K562 (cell line): ENCODE measurements at regions not wholly inside any gene's neighbourhood (a gene's known extent, or its start where the extent isn't known, plus 50 kb on each side); places are given as distances from the start of the nearest gene placed in this dataset.

ENCODE experiments used
- ATAC-seq: fragments of 200-7000 bp; cut with Tn5 transposase; 3 replicates; pipeline ENCODE4 v1.9.1; 2020; ENCODE audit warnings: moderate library complexity
- BruUV-seq: library from RNA; stranded (reverse); fragments of 400-500 nt; replicated peaks from 2 replicates; lab custom pipeline; 2021; lab: Mats Ljungman, UMichigan
- CTCF ChIA-PET: fragments of 300-600 bp; formaldehyde crosslinking; extraction: SDS; loops from one replicate; lab custom pipeline; 2021; ENCODE audit warnings: low intra/inter-chr PET ratio; lab: Yijun Ruan, JAX
- POLR2A ChIA-PET: fragments of 300-600, 350-650 bp; sonication (Branson Sonifier 250); formaldehyde crosslinking; extraction: SDS; loops from one replicate; lab custom pipeline; 2021; ENCODE audit warnings: antibody characterized with exemption, inconsistent platforms; lab: Yijun Ruan, JAX
- DNase-seq, 4 experiments: peaks; one replicate each; pipeline versions ENCODE4 v3.0.0 to v3.0.0-alpha.2; 2011 to 2018; ENCODE audit warnings: low spot score in 3 of 4, mixed read lengths in 3 of 4; ENCODE audit errors: extremely low read depth in 1 of 4
- FAIRE-seq: peaks from 2 replicates; lab custom pipeline; 2011; peaks lifted over from hg19 to GRCh38; lab: Jason Lieb, UNC
- H2AFZ ChIP-seq: 2 replicates; pipeline ENCODE4 v1.6.0; 2011; ENCODE audit warnings: low read depth, low read length, control low read depth, inconsistent platforms
- H3K27ac ChIP-seq: fragments of 200-600 bp; 3 replicates; pipeline ENCODE4 v1.8.0; 2011; ENCODE audit warnings: low read depth, mild to moderate bottlenecking, control low read depth, inconsistent platforms, low read length, moderate library complexity, mixed read lengths; ENCODE audit errors: extremely low read depth
- H3K27me3 ChIP-seq, 2 experiments: fragments of 300-600 bp in 1 of 2; 2 replicates in 1 of 2; 3 replicates in 1 of 2; pipeline versions ENCODE4 v1.6.0 to v1.8.0; 2011; ENCODE audit warnings: inconsistent platforms in 2 of 2, low read length in 2 of 2, mild to moderate bottlenecking in 1 of 2, mixed read lengths in 1 of 2, moderate library complexity in 1 of 2; ENCODE audit not compliant: control insufficient read depth in 2 of 2, insufficient read depth in 2 of 2
- H3K36me3 ChIP-seq: fragments of 300-600 bp; 3 replicates; pipeline ENCODE4 v1.8.0; 2011; ENCODE audit warnings: mild to moderate bottlenecking, low read length, inconsistent platforms; ENCODE audit not compliant: control insufficient read depth, insufficient read depth
- H3K4me1 ChIP-seq, 2 experiments: fragments of 200-600 bp in 1 of 2; replicated peaks in 1 of 2; 2 replicates in 1 of 2; 3 replicates in 1 of 2; pipeline versions ENCODE4 v1.5.1 to v1.8.0; 2011; ENCODE audit warnings: inconsistent platforms in 2 of 2, low read length in 2 of 2, mild to moderate bottlenecking in 1 of 2, mixed read lengths in 1 of 2, moderate library complexity in 1 of 2; ENCODE audit not compliant: control insufficient read depth in 2 of 2, insufficient read depth in 2 of 2
- H3K4me2 ChIP-seq: 2 replicates; pipeline ENCODE4 v1.6.1; 2011; ENCODE audit warnings: low read length, control low read depth, inconsistent platforms, mixed read lengths; ENCODE audit not compliant: insufficient read depth
- H3K4me3 ChIP-seq: fragments of 200-600 bp; sonication (generic), shearing (Covaris generic); 2 replicates; pipeline ENCODE4 v1.5.1; 2016; ENCODE audit warnings: control low read depth, inconsistent platforms
- H3K79me2 ChIP-seq: fragments of 200-600 bp; 3 replicates; pipeline ENCODE4 v1.8.0; 2011; ENCODE audit warnings: low read length, inconsistent platforms; ENCODE audit not compliant: control insufficient read depth, insufficient read depth
- H3K9ac ChIP-seq, 2 experiments: 2 replicates each; pipeline versions ENCODE4 v1.6.0 to v1.6.1; 2011; ENCODE audit warnings: low read depth in 2 of 2, low read length in 2 of 2, control low read depth in 1 of 2, inconsistent platforms in 1 of 2, mild to moderate bottlenecking in 1 of 2, mixed read lengths in 1 of 2; ENCODE audit not compliant: insufficient read depth in 1 of 2
- H3K9me1 ChIP-seq: one replicate; pipeline ENCODE4 v1.6.0; 2011; ENCODE audit warnings: inconsistent platforms, mild to moderate bottlenecking, low read length, moderate library complexity; ENCODE audit not compliant: control insufficient read depth, insufficient read depth
- H3K9me3 ChIP-seq: replicated peaks from 2 replicates; pipeline ENCODE4 v1.5.1; 2011; ENCODE audit warnings: low read depth, low read length, inconsistent platforms; ENCODE audit not compliant: control insufficient read depth, insufficient read depth
- H4K20me1 ChIP-seq: replicated peaks from 2 replicates; pipeline ENCODE4 v1.6.1; 2011; ENCODE audit warnings: low read length, inconsistent platforms, mixed read lengths; ENCODE audit not compliant: control insufficient read depth, insufficient read depth
- C11orf30 ChIP-seq: fragments of 450-650 bp; IDR thresholded peaks from 2 replicates; pipeline ENCODE4 v1.6.1; 2016; ENCODE audit warnings: low read depth, mild to moderate bottlenecking
- GTF2E2 ChIP-seq: fragments of 200-800 bp; sonication (Bioruptor generic); IDR thresholded peaks from 2 replicates; pipeline ENCODE4 v1.6.1; 2016; ENCODE audit warnings: missing genetic modification characterization, missing compliant biosample characterization
- MAFG ChIP-seq: fragments of 450-650 bp; conservative IDR thresholded peaks from 2 replicates; pipeline ENCODE4 v1.6.1; 2016; ENCODE audit warnings: missing genetic modification characterization, missing compliant biosample characterization
- NFIX ChIP-seq: fragments of 250-450 bp; sonication (Bioruptor Pico); IDR thresholded peaks from 2 replicates; pipeline ENCODE4 v1.4.0; 2020; ENCODE audit warnings: low read depth, mild to moderate bottlenecking, moderate library complexity
- SNIP1 ChIP-seq: fragments of 450-650 bp; IDR thresholded peaks from 2 replicates; pipeline ENCODE4 v1.7.1; 2017; ENCODE audit warnings: low read depth, mild to moderate bottlenecking
- TGIF2 ChIP-seq: sonication (generic); formaldehyde crosslinking; IDR thresholded peaks from 2 replicates; pipeline ENCODE4 v1.8.1; 2022; ENCODE audit warnings: mild to moderate bottlenecking, missing genetic modification reagents, moderate library complexity
- TOE1 ChIP-seq, 2 experiments: fragments of 450-650 bp in 1 of 2; sonication (generic) in 1 of 2; formaldehyde crosslinking in 1 of 2; IDR thresholded peaks; 2 replicates each; pipeline versions ENCODE4 v1.7.1 to v1.8.0; 2016 to 2022; ENCODE audit warnings: borderline replicate concordance in 2 of 2, mild to moderate bottlenecking in 2 of 2, antibody characterized with exemption in 1 of 2, inconsistent platforms in 1 of 2, low read depth in 1 of 2, missing genetic modification reagents in 1 of 2, moderate library complexity in 1 of 2
- ZNF224 ChIP-seq: sonication (generic); formaldehyde crosslinking; IDR thresholded peaks from 2 replicates; pipeline ENCODE4 v1.8.0; 2022; ENCODE audit warnings: mild to moderate bottlenecking, missing genetic modification reagents
- ZNF3 ChIP-seq: fragments of 250-450 bp; sonication (Bioruptor Pico); IDR thresholded peaks from 2 replicates; pipeline ENCODE4 v1.5.0; 2021; ENCODE audit warnings: mild to moderate bottlenecking, moderate library complexity
- ZNF311 ChIP-seq: fragments of 250-450 bp; sonication (Bioruptor Pico); IDR thresholded peaks from 2 replicates; pipeline ENCODE4 v1.4.0; 2020; ENCODE audit warnings: mild to moderate bottlenecking, moderate library complexity
- ZNF316 ChIP-seq: fragments of 450-650 bp; IDR thresholded peaks from 2 replicates; pipeline ENCODE4 v1.6.1; 2016
- ZNF699 ChIP-seq: fragments of 250-450 bp; sonication (Bioruptor Pico); IDR thresholded peaks from 2 replicates; pipeline ENCODE4 v1.8.0; 2021; ENCODE audit warnings: mild to moderate bottlenecking, moderate library complexity; ENCODE audit not compliant: insufficient replicate concordance
- in situ Hi-C: fragments of 300-500 bp; cut with MboI; formaldehyde crosslinking; loops from 4 replicates; pipeline ENCODE4 v1.15.0; 2018; ENCODE audit warnings: inconsistent platforms, mixed read lengths
- intact Hi-C: fragments of 100-400 bp; cut with micrococcal nuclease; formaldehyde crosslinking; loops from 2 replicates; pipeline ENCODE4 v1.14.2; 2022
- TF ChIP-seq, protein P1 (sequence below): fragments of 450-650 bp; IDR thresholded peaks from 2 replicates; pipeline ENCODE4 v1.6.1; 2017; ENCODE audit warnings: antibody characterized with exemption
- TF ChIP-seq, protein P2 (sequence below), 2 experiments: IDR thresholded peaks; 2 replicates each; pipeline ENCODE4 v1.6.1; 2012; ENCODE audit warnings: improper control_type of control experiment in 2 of 2, low read depth in 2 of 2, low read length in 2 of 2, borderline replicate concordance in 1 of 2
- TF ChIP-seq, protein P3 (sequence below): fragments of 250-450 bp; sonication (Bioruptor Pico); IDR thresholded peaks from 2 replicates; pipeline ENCODE4 v1.5.1; 2021; ENCODE audit warnings: mild to moderate bottlenecking

DNA sequence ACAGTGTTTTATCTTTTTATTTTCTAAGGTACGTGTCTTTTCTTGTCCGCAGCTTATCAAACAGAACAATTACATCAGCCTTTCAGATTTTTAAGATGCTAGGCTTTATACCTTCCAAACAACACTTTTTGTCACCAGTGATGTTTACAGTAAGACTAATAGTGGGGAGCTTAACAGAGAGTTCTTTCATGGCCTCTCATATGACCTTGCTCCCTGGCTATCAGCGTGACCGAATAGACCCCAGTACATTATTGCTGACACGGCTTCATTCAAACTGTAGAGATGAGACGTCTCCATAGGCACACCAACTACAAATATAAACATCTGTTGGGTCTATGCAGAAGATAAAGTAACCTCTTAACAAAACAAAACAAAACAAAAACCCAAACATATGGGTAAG is 477.6 kb upstream of the KCNMB2 start (continued):
- TF ChIP-seq ZNF311 (no peak), ZNF316 (peak; percentile 38; the same call in 1 of the 2 replicates), MAFG (tag) (peak; percentile 28; the same call in 1 of the 2 replicates), C11orf30 (peak; percentile 58; the same call in 1 of the 2 replicates)
- TF ChIP-seq, protein P1, sequence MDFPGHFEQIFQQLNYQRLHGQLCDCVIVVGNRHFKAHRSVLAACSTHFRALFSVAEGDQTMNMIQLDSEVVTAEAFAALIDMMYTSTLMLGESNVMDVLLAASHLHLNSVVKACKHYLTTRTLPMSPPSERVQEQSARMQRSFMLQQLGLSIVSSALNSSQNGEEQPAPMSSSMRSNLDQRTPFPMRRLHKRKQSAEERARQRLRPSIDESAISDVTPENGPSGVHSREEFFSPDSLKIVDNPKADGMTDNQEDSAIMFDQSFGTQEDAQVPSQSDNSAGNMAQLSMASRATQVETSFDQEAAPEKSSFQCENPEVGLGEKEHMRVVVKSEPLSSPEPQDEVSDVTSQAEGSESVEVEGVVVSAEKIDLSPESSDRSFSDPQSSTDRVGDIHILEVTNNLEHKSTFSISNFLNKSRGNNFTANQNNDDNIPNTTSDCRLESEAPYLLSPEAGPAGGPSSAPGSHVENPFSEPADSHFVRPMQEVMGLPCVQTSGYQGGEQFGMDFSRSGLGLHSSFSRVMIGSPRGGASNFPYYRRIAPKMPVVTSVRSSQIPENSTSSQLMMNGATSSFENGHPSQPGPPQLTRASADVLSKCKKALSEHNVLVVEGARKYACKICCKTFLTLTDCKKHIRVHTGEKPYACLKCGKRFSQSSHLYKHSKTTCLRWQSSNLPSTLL, result no peak
- TF ChIP-seq, protein P2, sequence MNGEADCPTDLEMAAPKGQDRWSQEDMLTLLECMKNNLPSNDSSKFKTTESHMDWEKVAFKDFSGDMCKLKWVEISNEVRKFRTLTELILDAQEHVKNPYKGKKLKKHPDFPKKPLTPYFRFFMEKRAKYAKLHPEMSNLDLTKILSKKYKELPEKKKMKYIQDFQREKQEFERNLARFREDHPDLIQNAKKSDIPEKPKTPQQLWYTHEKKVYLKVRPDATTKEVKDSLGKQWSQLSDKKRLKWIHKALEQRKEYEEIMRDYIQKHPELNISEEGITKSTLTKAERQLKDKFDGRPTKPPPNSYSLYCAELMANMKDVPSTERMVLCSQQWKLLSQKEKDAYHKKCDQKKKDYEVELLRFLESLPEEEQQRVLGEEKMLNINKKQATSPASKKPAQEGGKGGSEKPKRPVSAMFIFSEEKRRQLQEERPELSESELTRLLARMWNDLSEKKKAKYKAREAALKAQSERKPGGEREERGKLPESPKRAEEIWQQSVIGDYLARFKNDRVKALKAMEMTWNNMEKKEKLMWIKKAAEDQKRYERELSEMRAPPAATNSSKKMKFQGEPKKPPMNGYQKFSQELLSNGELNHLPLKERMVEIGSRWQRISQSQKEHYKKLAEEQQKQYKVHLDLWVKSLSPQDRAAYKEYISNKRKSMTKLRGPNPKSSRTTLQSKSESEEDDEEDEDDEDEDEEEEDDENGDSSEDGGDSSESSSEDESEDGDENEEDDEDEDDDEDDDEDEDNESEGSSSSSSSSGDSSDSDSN (IDR thresholded peaks at IDR 0.05; ENCODE audit: borderline replicate concordance in 1 of 2, low read depth in 2 of 2, low read length in 2 of 2), result no peak

DNA sequence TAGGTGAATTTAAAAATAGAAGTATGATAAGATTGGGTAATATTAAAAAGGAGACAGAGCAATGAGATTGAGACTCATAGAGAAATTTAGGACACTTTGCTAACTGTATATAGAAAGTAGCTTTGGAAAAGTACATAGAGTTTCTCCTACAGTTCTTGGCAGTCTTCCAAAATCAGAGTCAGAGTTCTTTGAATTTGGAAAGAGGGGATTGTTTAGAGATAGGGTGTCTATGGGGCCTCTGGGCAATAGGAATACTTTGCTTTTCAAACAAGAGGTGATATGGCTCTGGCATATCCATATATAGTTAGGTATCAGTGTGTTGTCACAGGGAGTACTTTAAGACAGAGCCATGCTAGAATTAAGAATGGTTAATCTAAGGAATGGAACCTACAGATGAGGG is 477.1 kb upstream of the KCNMB2 start:
- Histone ChIP-seq H3K27me3 (no peaks in the 10 kb centered on the region), H3K79me2 (no peaks in the 10 kb centered on the region), H3K9me3 (no peaks in the 10 kb centered on the region), H3K4me1 (no peaks in the 10 kb centered on the region), H3K36me3 (no peaks in the 10 kb centered on the region), H3K9ac (no peak overlapping the region), H3K27ac (no peak overlapping the region), H4K20me1 (no peaks in the 10 kb centered on the region), H3K9me1 (no peaks in the 10 kb centered on the region), H2AFZ (no peak overlapping the region), H3K4me2 (no peak overlapping the region), H3K4me3 (no peak overlapping the region)
- FAIRE-seq (no peak), DNase-seq (no peak), ATAC-seq (no peak)
- ChIA-PET POLR2A (interaction anchor here (0.9 kb wide), 1 partner anchor 12 kb away, joined by 3 read pairs; no protein-coding TSS in a partner anchor), CTCF (no interaction called here)
- in situ Hi-C loops (no loop called here), intact Hi-C loops (no loop called here)
- BruUV-seq, result no TSS peak
- TF ChIP-seq TOE1 (IDR thresholded peaks at IDR 0.05; ENCODE audit: borderline replicate concordance) (no peak), TOE1 (CRISPR knock-in tag; IDR thresholded peaks at IDR 0.05; ENCODE audit: borderline replicate concordance, low read depth) (no peak), NFIX (CRISPR knock-in tag) (peak; percentile 18; the same call in 1 of the 2 replicates), ZNF3 (no peak), ZNF699 (no peak), GTF2E2 (no peak), SNIP1 (no peak), TGIF2 (CRISPR knock-in tag) (no peak), ZNF224 (CRISPR knock-in tag) (no peak)
- TF ChIP-seq, protein P3, sequence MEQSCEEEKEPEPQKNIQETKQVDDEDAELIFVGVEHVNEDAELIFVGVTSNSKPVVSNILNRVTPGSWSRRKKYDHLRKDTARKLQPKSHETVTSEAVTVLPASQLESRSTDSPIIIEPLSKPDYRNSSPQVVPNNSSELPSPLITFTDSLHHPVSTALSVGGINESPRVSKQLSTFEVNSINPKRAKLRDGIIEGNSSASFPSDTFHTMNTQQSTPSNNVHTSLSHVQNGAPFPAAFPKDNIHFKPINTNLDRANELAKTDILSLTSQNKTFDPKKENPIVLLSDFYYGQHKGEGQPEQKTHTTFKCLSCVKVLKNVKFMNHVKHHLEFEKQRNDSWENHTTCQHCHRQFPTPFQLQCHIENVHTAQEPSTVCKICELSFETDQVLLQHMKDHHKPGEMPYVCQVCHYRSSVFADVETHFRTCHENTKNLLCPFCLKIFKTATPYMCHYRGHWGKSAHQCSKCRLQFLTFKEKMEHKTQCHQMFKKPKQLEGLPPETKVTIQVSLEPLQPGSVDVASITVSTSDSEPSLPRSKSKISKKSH (CRISPR knock-in tag), result no peak
